GM23338 (cell line): ENCODE measurements at regions not wholly inside any gene's neighbourhood (a gene's known extent, or its start where the extent isn't known, plus 50 kb on each side); places are given as distances from the start of the nearest gene placed in this dataset.

Experiments
- ATAC-seq: fragments of 200-7000 bp; cut with Tn5 transposase; 3 replicates; pipeline ENCODE4 v1.9.1; 2020
- DNase-seq: peaks from one replicate; pipeline ENCODE4 v3.0.0-alpha.2; 2015; ENCODE audit warnings: low spot score
- H2AFZ ChIP-seq: fragments of 200-600 bp; sonication (generic); 2 replicates; pipeline ENCODE4 v1.8.0; 2016; ENCODE audit warnings: antibody characterized with exemption, mild to moderate bottlenecking, moderate library complexity
- H3F3A ChIP-seq: fragments of 200-600 bp; sonication (generic); replicated peaks from 2 replicates; pipeline ENCODE4 v1.8.0; 2017; ENCODE audit warnings: antibody characterized with exemption, mixed run types, low read depth
- H3K27ac ChIP-seq: fragments of 200-600 bp; sonication (generic); 2 replicates; pipeline ENCODE4 v1.6.1; 2016; ENCODE audit warnings: low read depth
- H3K27me3 ChIP-seq: fragments of 200-600 bp; sonication (generic); 2 replicates; pipeline ENCODE4 v1.8.0; 2016; ENCODE audit warnings: mild to moderate bottlenecking, mixed run types, moderate library complexity; ENCODE audit not compliant: insufficient read depth
- H3K36me3 ChIP-seq: fragments of 200-600 bp; sonication (generic); 2 replicates; pipeline ENCODE4 v1.8.0; 2016; ENCODE audit warnings: mild to moderate bottlenecking; ENCODE audit not compliant: insufficient read depth
- H3K4me1 ChIP-seq: fragments of 200-600 bp; sonication (generic); 2 replicates; pipeline ENCODE4 v1.8.0; 2016; ENCODE audit warnings: mild to moderate bottlenecking, moderate library complexity; ENCODE audit not compliant: insufficient read depth
- H3K4me2 ChIP-seq: fragments of 200-600 bp; sonication (generic); 2 replicates; pipeline ENCODE4 v1.7.1; 2017; ENCODE audit warnings: mixed run types
- H3K4me3 ChIP-seq: fragments of 200-600 bp; sonication (generic); 2 replicates; pipeline ENCODE4 v1.6.1; 2016; ENCODE audit warnings: mixed run types
- H3K79me2 ChIP-seq: fragments of 200-600 bp; sonication (generic); replicated peaks from 2 replicates; pipeline ENCODE4 v1.8.0; 2017; ENCODE audit warnings: mild to moderate bottlenecking; ENCODE audit not compliant: insufficient read depth
- H3K9me2 ChIP-seq: fragments of 200-600 bp; sonication (generic); 2 replicates; pipeline ENCODE4 v1.8.0; 2017; ENCODE audit not compliant: insufficient read depth
- H4K20me1 ChIP-seq: fragments of 200-600 bp; sonication (generic); replicated peaks from 2 replicates; pipeline ENCODE4 v1.8.0; 2017; ENCODE audit warnings: mild to moderate bottlenecking; ENCODE audit not compliant: insufficient read depth
- H3K27ac Mint-ChIP-seq: 2 replicates; pipeline ENCODE4 v1.8.0; 2020; ENCODE audit warnings: inconsistent platforms, mild to moderate bottlenecking, moderate library complexity, mixed read lengths
- H3K27me3 Mint-ChIP-seq: 3 replicates; pipeline ENCODE4 v1.8.0; 2022; ENCODE audit warnings: low read depth, mild to moderate bottlenecking, moderate library complexity, mixed read lengths, inconsistent platforms; ENCODE audit not compliant: insufficient read depth, poor library complexity
- H3K36me3 Mint-ChIP-seq: 3 replicates; pipeline ENCODE4 v1.8.0; 2021; ENCODE audit warnings: low read depth, mild to moderate bottlenecking, inconsistent platforms, moderate library complexity, mixed read lengths
- H3K4me1 Mint-ChIP-seq: 3 replicates; pipeline ENCODE4 v1.8.0; 2020; ENCODE audit warnings: mild to moderate bottlenecking, inconsistent platforms, mixed read lengths
- H3K4me3 Mint-ChIP-seq: 3 replicates; pipeline ENCODE4 v1.8.0; 2021; ENCODE audit warnings: moderate library complexity, mild to moderate bottlenecking, inconsistent platforms, mixed read lengths
- H3K9me3 Mint-ChIP-seq: 3 replicates; pipeline ENCODE4 v1.8.0; 2020; ENCODE audit warnings: moderate library complexity, mild to moderate bottlenecking, inconsistent platforms, mixed read lengths
- CREB1 ChIP-seq: fragments of 250-450 bp; sonication (Bioruptor Pico); IDR thresholded peaks from 2 replicates; pipeline ENCODE4 v1.5.0; 2020; ENCODE audit warnings: low read depth, mild to moderate bottlenecking, moderate library complexity
- CTCF ChIP-seq, 2 experiments: fragments of 200-600 bp in 1 of 2; sonication (generic) in 1 of 2; conservative IDR thresholded peaks; 2 replicates each; pipeline versions ENCODE4 v1.5.1 to v1.6.1; 2016 to 2017; ENCODE audit warnings: antibody characterized with exemption in 2 of 2, low read depth in 2 of 2, mild to moderate bottlenecking in 2 of 2, moderate library complexity in 1 of 2
- ETS1 ChIP-seq: IDR thresholded peaks from 2 replicates; pipeline ENCODE4 v1.6.1; 2016; ENCODE audit warnings: antibody characterized with exemption
- EZH2 ChIP-seq: fragments of 200-600 bp; sonication (generic); IDR thresholded peaks from one replicate; pipeline ENCODE4 v1.8.0; 2017; ENCODE audit warnings: antibody characterized with exemption, mild to moderate bottlenecking, low read depth; ENCODE audit not compliant: unreplicated experiment
- EZH2phosphoT487 ChIP-seq: fragments of 200-600 bp; sonication (generic); IDR thresholded peaks from one replicate; pipeline ENCODE4 v1.8.1; 2018; ENCODE audit warnings: antibody characterized with exemption; ENCODE audit not compliant: unreplicated experiment
- JUNB ChIP-seq: IDR thresholded peaks from one replicate; pipeline ENCODE4 v1.6.1; 2016; ENCODE audit warnings: antibody characterized with exemption; ENCODE audit not compliant: unreplicated experiment
- NANOG ChIP-seq: IDR thresholded peaks from 2 replicates; pipeline ENCODE4 v1.6.1; 2016; ENCODE audit warnings: antibody characterized with exemption, borderline replicate concordance
- POLR2AphosphoS5 ChIP-seq: IDR thresholded peaks from 2 replicates; pipeline ENCODE4 v1.6.1; 2016; ENCODE audit warnings: antibody characterized with exemption, low read depth
- REST ChIP-seq: IDR thresholded peaks from one replicate; pipeline ENCODE4 v1.6.1; 2018; ENCODE audit warnings: antibody characterized with exemption; ENCODE audit not compliant: unreplicated experiment
- STAT1 ChIP-seq: IDR thresholded peaks from one replicate; pipeline ENCODE4 v1.6.1; 2016; ENCODE audit warnings: antibody characterized with exemption; ENCODE audit not compliant: unreplicated experiment
- ZNF114 ChIP-seq: fragments of 250-450 bp; sonication (Bioruptor Pico); IDR thresholded peaks from 2 replicates; pipeline ENCODE4 v1.5.0; 2020; ENCODE audit warnings: mild to moderate bottlenecking, moderate library complexity
- ZNF331 ChIP-seq: fragments of 250-450 bp; sonication (Bioruptor Pico); IDR thresholded peaks from 2 replicates; pipeline ENCODE4 v1.5.0; 2020; ENCODE audit warnings: low read depth, mild to moderate bottlenecking, moderate library complexity
- ZNF462 ChIP-seq: fragments of 250-450 bp; sonication (Bioruptor Pico); IDR thresholded peaks from 2 replicates; pipeline ENCODE4 v1.5.0; 2020; ENCODE audit warnings: mild to moderate bottlenecking, moderate library complexity

GRCh38 chrX:149121206-149121920 lies 383.7 kb downstream of the IDS start:
- Histone ChIP-seq H3K4me3 (no peak overlapping the region), H2AFZ (no peak overlapping the region), H3K4me1 (no peaks in the 10 kb centered on the region), H3K9me2 (no peaks in the 10 kb centered on the region), H3K36me3 (no peaks in the 10 kb centered on the region), H3K79me2 (no peaks in the 10 kb centered on the region), H4K20me1 (no peaks in the 10 kb centered on the region), H3K4me2 (no peak overlapping the region), H3K27ac (no peak overlapping the region), H3K27me3 (no peaks in the 10 kb centered on the region), H3F3A (no peaks in the 10 kb centered on the region)
- ATAC-seq (no peak), DNase-seq (no peak)
- Mint-ChIP-seq H3K9me3 (no peaks in the 10 kb centered on the region), H3K27ac (no peak overlapping the region), H3K36me3 (no peaks in the 10 kb centered on the region), H3K4me3 (no peak overlapping the region), H3K4me1 (peaks cover 17% of the 10 kb centered on the region), H3K27me3 (peaks cover 2% of the 10 kb centered on the region)
- no peak for TF ChIP-seq ZNF114 (CRISPR knock-in tag)
- no peak for TF ChIP-seq JUNB
- no peak for TF ChIP-seq REST
- TF ChIP-seq CREB1 (CRISPR knock-in tag): no peak
- no peak for TF ChIP-seq STAT1
- no peak for TF ChIP-seq ETS1
- no peak for TF ChIP-seq EZH2phosphoT487
- TF ChIP-seq ZNF331 (CRISPR knock-in tag): no peak
- no peak for TF ChIP-seq NANOG
- TF ChIP-seq POLR2AphosphoS5: no peak
- TF ChIP-seq EZH2: no peak
- TF ChIP-seq ZNF462 (CRISPR knock-in tag): no peak
- TF ChIP-seq CTCF (conservative IDR thresholded peaks at IDR 0.05; ENCODE audit: low read depth in 2 of 2): no peak
